ENCODE measurements at regions not wholly inside any gene's neighbourhood (a gene's known extent, or its start where the extent isn't known, plus 50 kb on each side); places are given as distances from the start of the nearest gene placed in this dataset.

DNA sequence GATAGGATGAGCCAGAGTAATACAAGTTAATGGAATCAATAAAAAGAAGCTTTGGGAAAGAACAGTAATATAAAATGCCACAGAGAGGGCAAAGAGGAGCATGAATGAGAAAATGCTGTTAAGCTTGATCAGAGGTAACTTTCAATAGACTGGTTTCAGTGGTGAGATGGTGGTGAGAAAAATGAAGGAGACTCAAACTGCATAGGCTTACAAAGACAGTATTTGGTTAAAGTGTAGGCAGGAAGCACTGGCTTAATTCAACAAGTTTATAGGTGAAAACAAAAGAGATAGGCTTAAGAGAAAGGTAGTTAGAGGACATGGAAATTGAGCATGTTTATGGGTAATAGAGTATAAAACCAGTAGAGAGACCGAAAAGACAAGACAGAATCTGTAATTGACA, 298.6 kb upstream of the ADAMTS5 start:
- TF ChIP-seq, protein P1, sequence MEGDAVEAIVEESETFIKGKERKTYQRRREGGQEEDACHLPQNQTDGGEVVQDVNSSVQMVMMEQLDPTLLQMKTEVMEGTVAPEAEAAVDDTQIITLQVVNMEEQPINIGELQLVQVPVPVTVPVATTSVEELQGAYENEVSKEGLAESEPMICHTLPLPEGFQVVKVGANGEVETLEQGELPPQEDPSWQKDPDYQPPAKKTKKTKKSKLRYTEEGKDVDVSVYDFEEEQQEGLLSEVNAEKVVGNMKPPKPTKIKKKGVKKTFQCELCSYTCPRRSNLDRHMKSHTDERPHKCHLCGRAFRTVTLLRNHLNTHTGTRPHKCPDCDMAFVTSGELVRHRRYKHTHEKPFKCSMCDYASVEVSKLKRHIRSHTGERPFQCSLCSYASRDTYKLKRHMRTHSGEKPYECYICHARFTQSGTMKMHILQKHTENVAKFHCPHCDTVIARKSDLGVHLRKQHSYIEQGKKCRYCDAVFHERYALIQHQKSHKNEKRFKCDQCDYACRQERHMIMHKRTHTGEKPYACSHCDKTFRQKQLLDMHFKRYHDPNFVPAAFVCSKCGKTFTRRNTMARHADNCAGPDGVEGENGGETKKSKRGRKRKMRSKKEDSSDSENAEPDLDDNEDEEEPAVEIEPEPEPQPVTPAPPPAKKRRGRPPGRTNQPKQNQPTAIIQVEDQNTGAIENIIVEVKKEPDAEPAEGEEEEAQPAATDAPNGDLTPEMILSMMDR (IDR thresholded peaks at IDR 0.05; ENCODE audit: poor library complexity): no peak
- TF ChIP-seq EZH2phosphoT487 (IDR thresholded peaks at IDR 0.05; ENCODE audit: low read depth, severe bottlenecking, unreplicated experiment) (no peak), EZH2 (IDR thresholded peaks at IDR 0.05; ENCODE audit: borderline replicate concordance) (no peak)
